ENCODE measurements at regions not wholly inside any gene's neighbourhood (a gene's known extent, or its start where the extent isn't known, plus 50 kb on each side); places are given as distances from the start of the nearest gene placed in this dataset.
"Not testable (repeated sequence)": the region's sequence is repeated elsewhere in the genome, so short reads cannot be mapped to it uniquely, and the experiment has no call there.

DNA sequence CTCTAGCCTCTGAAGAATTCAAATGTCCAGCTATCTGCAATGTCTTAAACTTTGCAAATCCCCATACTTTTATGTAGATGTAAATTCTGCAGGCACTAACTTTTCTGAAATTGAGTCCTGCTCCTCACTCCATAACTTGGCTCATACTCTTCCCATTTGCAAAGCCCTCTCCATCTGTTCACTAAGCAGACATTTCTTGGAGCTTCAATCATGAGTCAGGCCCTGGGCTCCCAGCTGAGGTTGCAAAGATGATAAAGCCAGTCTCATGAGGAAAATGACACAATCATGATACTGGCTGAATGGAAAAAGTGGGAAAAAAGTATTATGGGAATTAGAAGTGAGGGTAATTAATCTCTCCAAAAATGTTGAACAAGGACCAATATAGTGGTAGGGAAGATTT lies 507.6 kb downstream of the NR2F2 start:
- DNase-seq = no peak

DNA sequence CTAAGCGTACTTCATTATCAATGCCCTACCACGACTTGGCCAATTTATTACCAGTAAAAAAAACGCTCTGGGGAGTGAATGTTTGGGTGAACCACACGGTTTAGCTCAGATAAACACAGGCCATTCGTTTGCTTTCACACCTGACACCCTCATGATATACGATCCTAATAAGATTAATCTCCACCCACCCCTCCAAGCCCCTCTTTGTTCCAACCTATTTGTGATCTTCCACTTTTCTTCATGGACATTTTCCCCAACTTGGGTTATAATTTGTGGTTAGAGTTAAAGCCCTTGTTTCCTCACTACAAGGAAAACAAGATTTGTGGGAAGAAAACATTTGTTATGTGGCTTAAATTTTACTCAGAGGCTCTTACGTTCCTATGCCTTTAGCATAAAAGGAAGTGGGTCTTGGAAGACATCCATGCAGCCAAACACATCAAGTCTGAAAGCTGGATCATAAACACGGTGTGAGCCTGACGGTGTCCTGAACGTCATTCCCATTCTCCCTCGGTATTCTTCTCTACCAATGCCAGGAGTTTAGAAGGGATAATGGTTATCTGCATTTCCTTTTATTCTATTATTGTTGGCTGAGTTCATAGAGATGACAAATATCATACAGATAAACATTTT lies 518.9 kb downstream of the NR2F2 start:
- DNase-seq = no peak

DNA sequence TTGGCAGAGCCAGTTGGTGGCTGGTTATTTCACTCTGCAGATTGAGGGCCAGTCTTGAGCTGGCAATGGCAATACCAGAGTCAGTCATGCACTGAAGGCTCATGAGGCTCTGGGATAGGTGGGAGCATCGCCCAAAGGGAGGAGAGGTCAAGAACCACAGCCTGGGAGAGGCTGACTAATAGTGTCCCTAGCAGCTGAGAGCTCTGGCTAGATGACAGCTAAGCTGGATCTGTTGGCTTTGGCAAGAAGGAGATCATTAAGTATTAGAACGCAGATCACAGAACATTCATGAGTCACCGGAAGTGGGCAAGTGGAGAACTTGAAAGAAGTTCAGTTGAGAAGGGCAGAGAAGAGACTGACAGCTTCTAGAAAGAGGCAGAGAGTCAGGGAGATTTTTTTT lies 521.1 kb downstream of the NR2F2 start:
- DNase-seq = no peak

DNA sequence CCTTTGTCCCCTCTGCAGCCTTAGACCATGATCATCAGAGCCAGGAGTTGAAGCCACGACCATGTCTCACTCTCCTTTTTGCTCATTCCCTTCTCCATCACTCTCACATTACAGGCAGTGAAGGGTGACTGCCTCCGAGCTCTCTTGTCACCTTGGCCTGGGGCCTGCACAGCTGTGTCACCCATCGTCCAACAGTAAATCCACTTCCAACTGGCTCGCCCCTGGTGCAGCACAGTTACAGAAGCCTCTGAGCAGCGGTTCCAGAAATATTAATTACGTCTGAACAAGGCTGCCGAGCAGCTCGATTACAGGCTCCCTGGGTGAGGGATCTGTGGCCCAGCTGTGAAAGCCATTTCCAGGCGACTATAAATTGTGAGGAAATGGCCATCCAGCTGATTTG lies 528.2 kb downstream of the NR2F2 start:
- no peak for DNase-seq

DNA sequence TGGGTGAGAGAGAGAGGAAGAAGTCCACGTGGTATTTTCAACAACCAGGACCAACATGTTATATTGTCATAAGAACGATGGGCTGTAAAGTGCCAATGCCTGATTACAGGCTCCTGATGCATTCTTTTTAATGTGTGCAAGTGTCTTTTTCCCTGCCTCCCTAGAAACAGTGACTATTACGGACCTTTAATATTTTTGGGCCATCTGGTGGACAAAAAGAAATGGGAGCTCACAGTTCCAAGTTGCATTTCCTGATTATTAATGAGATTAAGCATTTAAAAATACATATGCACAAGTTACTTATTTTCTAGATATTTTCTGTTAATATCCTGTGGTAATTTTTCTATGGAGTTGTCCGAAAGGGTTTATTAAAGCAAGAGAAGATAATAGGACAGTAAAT lies 530.2 kb downstream of the NR2F2 start:
- no peak for DNase-seq

DNA sequence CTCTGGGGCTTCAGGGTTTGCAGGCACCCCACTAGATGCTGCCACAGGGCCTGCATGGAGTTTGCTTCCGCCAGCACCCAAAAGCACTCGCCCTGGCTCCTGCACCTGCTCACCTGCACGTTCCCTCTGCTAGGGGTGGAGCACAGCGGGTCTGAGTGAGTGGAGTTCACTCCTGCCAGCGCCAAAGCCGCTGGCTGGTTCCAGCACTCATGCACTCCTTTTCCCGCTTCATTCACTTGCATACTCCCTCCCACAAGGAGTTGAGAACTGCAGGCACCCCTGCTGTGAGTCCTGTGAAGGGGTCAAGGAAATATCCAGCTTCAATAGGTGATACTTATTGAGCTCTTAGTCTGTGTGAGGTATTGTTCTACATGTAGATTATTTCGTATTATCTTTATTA lies 537.5 kb downstream of the NR2F2 start:
- DNase-seq = no peak

DNA sequence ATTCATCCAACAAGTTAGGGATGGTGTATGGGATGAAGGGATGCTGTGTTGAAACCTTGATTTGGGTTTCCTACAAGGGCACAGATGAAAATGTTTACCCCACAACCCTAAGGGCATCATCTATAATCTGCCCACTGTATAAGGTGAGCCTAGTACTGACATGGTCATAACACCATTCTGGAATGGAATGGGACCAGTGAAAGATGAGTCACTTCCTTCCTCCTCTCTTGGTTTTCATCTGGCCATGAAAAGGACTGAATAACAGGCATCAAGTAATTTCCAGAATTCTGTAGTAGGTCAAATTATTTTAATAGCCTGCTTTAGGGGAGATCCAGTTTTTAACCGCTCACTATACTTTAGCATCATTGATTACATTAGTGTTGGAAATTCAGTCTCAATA lies 538.6 kb downstream of the NR2F2 start:
- DNase-seq = no peak

DNA sequence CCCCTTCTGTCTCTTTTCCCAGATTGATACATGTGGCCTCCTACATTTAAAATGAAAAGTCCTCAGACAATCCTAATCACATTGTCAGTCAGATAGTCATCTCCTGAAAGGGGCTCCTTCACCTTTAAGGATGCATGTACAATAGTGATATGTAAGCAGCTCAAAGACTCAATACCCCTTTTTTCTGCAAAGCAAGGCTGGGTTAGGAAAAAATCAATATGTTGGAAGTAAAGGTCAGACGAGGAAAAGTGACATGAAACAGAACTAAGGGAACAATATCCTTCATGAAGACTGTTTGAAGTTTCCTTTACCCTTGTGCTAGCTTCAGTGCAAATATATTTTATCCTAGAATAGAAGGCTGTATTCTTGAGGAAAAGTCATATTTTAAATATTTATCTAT lies 539.3 kb downstream of the NR2F2 start:
- DNase-seq = no peak

DNA sequence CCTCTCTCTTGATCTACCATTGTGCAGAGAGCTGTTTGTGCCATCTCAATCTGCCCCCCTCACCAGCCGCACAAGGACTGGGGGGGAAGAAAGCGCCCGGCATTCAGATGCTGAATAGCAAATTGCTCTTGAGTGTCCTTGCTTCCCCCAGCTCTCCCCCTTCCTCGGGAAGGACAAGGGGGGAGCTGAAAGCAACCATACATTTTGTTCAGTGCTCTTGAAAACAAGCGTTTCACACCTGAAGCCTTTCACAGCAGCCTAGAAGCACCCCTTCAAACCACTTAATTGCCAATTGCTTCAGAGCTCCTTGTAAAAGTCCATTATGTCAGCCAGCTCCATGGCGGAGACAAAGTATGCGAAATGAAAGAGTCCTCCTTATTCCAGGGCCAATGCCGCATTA lies 540.1 kb downstream of the NR2F2 start:
- no peak for DNase-seq

DNA sequence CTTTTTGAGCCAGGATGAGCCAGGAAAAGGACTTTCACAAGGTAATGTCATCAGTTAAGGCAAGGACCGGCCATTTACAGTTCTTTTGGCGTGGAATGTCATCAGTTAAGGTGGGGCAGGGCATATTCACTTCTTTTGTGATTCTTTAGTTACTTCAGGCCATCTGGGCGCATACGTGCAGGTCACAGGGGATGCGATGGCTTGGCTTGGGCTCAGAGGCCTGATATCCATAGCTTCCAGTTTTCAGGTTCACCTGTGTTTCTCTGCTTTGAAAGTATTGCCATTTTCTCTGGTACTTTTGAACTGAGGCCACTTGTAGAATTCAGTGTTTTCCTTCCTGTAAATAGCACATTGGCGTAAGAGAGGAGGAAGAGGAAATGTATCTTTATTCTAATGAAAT lies 546.9 kb downstream of the NR2F2 start:
- not testable (repeated sequence) for DNase-seq

DNA sequence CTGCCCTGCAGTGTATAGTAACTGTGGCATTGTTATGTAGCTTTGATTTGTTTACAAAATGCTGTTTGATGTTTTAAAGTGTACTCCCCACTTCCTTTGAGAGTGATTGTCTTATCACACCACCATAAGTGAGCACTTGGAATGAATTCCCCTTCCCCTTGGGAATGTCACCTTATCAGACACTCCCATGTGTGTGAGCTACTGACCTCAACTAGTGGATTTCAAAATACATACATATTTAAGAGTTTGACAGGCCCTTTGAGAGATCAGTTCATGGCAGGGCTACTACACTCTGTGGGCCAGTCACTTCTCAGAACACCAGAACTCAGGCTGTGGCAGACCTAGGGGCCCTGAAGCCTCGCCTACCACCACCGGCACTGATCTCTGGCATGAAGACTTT lies 547.6 kb downstream of the NR2F2 start:
- DNase-seq = no peak

DNA sequence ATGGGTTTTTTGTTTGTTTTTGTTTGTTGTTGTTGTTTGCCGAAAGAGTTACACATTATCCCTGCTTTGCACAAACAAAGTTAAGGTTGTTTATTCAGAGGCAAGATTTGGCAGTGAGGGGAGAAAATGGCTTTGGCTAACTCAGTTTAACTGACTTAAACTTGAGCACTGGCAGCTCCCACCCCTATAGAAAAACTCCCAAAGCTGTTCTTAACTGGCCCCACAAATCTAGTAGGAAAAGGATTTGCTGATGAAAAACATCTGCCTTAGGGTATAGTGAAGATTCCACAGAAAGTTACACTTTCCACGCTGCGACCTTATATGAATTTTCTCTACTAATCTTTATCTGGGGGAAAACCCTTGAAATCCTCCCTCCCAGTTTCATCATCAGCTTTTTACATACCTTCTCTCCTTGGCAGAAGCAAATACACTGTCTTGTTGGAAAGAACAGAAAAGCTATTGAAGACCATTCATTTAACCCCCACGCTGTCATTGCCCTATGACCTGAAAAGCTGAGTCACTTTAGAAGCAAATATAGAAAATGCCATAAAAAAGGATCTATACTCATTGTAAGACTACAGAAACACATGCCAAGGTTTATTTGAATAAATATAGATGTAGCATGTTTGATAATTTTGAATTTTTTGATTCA lies 551.7 kb downstream of the NR2F2 start:
- DNase-seq = no peak

DNA sequence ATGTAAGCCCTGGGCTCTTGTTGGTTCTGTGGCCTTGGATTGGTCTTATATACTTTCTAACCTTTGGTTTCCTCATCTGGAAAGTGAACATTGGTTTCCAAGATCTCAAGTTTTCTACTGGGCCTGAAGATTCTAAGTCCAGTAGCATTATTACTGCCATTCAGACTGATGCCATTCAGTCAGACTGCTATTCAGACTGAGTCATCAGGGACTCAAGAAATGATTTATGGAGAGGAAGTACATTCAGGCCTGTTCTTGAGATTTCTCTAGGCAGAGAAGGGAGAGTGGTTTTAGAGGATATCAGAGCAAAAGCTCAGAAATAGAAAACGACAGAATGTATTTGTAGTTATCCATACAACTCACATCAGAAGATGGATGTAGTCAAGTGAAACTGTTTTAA lies 557.2 kb downstream of the NR2F2 start:
- DNase-seq = no peak

DNA sequence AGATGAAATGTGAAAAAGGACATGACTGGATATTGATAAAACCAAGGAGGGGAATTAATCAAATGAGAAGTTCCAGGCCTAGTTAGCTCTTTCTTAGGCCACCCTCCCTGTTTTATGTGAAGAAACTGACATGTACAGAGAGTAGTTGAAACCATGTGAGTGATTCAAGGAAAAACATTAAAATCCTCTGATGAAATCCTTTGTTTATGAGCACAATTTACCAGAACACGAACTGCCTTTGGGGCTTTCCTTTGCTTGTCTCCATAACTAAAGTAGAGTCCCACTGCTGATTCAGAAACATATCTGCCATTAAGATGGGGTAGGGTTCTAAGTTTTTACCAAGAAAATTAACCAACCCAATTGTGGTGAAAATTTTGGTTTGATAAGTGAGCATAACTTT lies 558.3 kb downstream of the NR2F2 start:
- no peak for DNase-seq

DNA sequence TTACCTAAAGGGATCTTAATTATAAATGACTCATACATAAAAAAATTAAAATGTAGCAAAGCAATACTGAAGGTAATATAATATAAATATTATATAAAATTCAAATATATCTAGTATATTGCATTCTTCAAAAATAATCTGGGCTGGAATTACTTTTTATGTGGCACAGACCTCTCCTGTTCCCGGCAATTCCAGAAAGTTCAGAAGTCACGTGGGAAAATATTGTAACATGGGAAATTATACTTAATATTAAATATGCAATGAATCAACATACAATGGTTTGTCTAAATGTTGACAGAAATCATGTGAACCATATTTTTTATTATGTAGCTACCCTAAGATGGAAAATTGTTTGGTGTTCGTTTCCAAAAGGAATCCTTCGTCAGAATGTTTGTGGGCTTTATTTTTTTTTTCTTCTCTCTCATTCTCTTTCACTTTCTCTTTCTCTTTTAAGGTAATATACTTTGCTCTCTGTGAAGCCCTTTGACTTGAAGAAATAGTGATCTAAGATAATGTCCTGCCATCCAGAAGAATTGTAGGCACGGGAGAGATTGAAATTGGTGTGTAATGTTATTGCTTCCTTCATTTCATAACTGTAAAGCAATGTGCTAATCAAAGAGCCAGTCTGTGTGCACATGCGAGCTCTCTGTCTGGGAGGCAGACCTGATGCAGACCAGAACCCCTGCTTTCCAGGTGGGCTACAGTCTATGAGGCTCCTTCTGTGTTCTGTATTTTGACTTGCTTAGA lies 559.4 kb downstream of the NR2F2 start:
- DNase-seq = no peak

DNA sequence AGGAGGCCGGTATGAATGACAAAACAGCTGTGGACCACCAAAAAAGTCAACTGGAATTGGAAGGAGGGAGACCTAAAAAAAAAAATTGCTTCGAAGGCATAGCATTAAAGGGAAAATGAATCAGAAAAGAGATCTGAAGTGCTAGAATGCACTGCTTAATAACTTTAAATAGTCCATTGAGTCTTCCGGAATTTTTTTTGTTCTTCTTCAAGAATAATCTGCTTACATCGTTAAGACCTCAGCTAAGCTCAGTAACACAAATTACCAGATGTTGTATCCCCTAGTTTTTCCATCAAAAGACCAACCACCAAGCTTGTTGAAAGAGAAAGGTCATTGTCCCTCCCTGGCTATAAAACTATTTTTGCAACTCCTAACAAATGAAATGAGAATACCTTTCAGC lies 560.5 kb downstream of the NR2F2 start:
- DNase-seq = no peak

DNA sequence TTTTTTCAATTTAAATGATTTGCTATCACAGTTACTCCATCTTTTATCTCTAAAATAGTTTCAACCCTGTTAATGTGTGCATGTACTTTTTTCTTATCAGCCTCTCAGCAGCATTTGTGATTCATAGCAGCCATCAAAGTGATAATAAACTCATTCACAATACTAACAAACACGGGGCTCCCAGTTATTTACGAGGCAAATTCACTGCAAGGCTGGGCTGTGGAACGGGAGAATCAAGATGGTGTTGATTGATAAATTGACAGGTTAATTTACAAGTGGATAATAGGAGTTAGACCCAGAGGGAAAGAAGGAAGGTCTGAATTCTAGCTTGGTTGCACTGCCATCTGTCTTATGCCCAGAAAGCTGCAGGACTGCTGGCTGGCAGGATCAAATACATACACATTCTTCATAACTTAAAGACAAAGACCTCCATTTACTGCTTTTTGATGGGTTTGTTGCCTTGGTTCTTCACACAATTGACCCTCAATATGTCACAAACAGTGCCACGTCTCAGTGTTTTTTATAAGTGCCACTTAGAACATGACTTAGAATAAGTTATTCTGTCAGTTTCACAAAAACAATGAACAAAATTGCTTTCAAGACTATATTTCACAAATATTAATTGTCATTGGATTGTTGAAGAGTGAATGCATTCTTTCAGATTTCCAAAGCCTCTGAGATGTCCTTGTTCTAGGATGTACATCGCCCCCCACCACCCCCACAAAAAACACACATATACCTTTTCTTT lies 562.8 kb downstream of the NR2F2 start:
- DNase-seq = no peak

DNA sequence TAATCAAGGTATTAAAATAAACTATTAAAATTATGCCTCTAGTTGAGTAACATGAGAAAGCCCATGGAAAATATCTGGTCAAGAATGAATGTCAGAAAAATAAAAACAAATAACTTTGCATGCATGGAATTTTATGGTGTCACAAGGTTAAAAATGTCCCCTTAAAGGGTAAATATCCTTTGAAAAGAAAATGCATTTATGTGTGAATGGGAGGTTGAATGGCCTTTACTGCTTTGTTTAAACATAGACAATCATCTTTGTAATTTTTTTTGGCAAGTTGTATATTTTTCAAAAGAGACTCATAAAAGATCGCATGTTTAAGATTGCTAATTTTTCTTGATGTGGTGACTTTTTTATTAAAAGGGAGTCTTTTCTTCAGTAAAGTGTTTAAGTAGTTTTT lies 564.2 kb downstream of the NR2F2 start:
- no peak for DNase-seq

DNA sequence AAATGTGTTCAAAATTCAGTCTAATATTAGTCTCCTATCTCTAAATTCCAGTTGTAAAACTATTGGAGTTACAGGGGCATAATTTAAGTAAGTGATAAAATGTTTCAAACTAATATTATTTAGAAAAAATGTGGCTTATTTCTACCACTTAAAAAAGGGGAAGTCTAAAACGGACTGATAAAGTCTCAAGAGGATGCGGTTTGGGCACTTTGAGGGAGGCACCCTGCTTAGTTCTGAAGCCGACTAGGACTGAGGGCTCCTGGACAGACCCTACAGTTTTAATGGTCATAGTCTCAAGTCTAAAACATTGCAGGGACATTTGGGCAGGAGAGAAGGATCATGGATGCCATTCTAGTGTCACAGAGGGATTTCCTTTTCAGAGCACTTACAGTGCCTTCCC lies 566.3 kb downstream of the NR2F2 start:
- no peak for DNase-seq

DNA sequence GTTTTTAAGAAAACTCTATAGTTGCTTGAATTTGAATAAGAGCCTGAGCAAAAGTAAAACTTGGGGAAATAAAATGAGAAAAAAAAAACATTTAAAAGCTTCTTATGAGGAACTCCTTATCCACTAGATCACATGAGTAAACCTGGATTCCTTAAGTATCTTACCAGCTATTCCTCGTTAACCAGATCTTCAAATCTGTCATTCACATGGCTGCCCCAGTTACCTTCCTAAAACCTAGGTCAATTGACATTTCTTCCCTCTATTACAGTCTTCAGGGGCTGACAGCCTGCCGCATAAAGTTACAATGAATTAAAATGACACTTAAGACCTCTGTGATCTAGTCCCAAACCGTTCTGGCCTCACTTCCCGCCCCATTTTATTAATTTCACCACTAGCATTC lies 583.6 kb downstream of the NR2F2 start:
- DNase-seq = no peak

DNA sequence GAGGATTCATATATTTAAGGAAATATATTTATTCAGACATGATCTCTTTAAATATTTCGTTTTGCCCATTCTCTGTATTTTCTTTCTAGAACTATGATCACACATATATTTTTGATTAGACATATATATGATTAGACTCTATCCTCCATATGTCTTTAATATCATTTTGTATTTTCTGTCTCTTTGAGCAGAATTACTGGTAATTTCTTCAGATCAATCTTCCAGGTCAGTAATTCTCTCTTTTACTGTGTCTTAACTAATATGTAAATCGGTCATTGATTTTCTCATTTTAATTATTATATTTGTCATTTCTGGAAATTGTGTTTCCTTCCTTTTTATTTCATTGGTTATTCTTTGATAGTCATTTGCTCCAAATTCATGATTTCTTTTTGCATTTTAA lies 586.2 kb downstream of the NR2F2 start:
- no peak for DNase-seq

DNA sequence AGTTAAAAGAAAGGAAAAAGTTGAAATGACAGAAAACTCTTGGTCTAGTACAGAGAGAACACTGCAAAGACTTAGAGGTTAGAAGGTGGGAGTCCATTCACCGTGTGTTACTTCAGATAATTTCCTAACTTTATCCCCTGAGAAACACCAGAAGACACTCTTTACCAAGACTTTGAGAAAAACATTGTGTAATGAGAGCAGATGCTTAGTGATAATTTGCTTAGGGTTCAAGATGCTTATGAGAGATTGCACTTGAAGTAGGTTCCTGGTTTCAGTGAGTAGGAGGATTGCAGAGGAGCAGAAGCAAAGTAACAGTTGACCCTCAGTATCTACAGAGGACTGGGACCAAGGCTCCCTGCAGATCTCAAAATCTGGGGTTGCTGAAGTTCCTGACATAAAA lies 594.1 kb downstream of the NR2F2 start:
- DNase-seq = no peak

DNA sequence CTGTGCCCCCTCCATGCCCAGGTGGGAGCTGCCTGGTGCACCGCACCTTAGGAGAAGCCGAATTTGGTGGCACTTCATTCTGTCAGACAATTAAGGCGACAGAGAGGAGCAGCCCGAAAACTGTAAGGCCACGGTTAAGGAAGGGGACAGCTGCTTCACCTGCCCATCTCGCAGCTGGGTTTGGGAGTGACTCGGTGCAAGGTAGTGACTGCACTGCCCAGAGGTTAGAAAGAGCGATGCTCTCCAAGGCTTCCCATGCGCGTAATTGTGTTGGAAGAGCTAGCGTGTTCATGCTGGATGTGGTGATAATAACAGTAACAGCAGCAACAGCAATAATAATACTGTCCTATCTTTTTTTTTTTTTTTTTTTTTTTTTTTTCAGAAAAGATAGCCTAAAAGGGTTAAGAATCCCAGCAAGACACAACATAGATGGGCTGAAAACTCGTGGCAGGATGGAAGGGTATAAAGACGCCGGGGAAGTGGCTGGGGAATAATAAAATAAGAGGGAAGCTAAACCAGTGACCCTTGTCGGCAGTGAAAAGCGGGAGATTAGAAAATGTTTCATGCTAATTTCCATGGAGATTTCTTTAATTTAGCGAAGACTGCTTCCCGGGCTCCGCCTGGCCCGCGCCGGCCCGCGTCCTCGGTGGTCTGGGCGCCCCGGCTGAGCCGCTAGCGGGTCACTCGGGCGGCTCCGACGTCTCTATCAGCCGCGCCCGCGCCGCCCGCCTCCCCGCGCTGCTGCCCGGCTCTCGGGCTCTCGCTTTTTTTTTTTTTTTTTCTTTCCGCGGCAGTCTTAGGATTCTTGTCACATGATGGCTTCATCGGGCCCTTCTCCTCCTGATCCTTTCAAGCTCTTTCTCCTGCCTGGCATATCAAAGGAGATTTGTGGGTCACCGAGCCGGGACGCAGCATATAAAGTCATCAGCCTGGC lies 617.1 kb downstream of the NR2F2 start:
- DNase-seq = no peak
